Activated naive CD8-positive, alpha-beta T cell treated with anti-CD3 and anti-CD28 coated beads, Interleukin-2, amount 10 ng/mL, durations not matched to agents 7 days and 5 days (primary cell): ENCODE measurements at regions not wholly inside any gene's neighbourhood (a gene's known extent, or its start where the extent isn't known, plus 50 kb on each side); places are given as distances from the start of the nearest gene placed in this dataset.
A peak's percentile ranks its signal among the peaks of the same experiment; 100 is the strongest.

Source experiments
- ATAC-seq: fragments of 150-1000 bp; cut with Tn5 transposase; one replicate; pipeline ENCODE4 v1.10.0; 2021; ENCODE audit warnings: low read depth, moderate library complexity
- POLR2A ChIA-PET: fragments of 350-600 bp; sonication (Branson Sonifier 250); formaldehyde crosslinking; loops from one replicate; lab custom pipeline; 2021; ENCODE audit warnings: antibody characterized with exemption; lab: Charles Lee
- DNase-seq: peaks from one replicate; pipeline ENCODE4 v3.0.0; 2021
- H3K27ac Mint-ChIP-seq: one replicate; pipeline ENCODE4 v1.8.0; 2022; ENCODE audit warnings: mild to moderate bottlenecking, mixed read lengths
- H3K27me3 Mint-ChIP-seq: one replicate; pipeline ENCODE4 v1.8.0; 2022; ENCODE audit warnings: mild to moderate bottlenecking, moderate library complexity, mixed read lengths
- H3K36me3 Mint-ChIP-seq: one replicate; pipeline ENCODE4 v1.8.0; 2021; ENCODE audit warnings: mild to moderate bottlenecking, mixed read lengths
- H3K4me1 Mint-ChIP-seq: one replicate; pipeline ENCODE4 v1.8.0; 2021; ENCODE audit warnings: mixed read lengths
- H3K4me3 Mint-ChIP-seq: one replicate; pipeline ENCODE4 v1.8.0; 2022; ENCODE audit warnings: mild to moderate bottlenecking, moderate library complexity, mixed read lengths
- H3K9me3 Mint-ChIP-seq: one replicate; pipeline ENCODE4 v1.8.0; 2021; ENCODE audit warnings: mixed read lengths

GRCh38 chr15:24733659-24734058 is 58.1 kb downstream of the NPAP1 start:
- Mint-ChIP-seq H3K4me3 (no peak overlapping the region), H3K27ac (no peak overlapping the region), H3K36me3 (no peaks in the 10 kb centered on the region), H3K4me1 (no peaks in the 10 kb centered on the region), H3K9me3 (peaks cover 4% of the 10 kb centered on the region), H3K27me3 (no peaks in the 10 kb centered on the region)
- ATAC-seq (no peak), DNase-seq (no peak)
- POLR2A ChIA-PET: no interaction called here

- peaks cover 3% of the 10 kb centered on the region for H3K9me3 Mint-ChIP-seq
- H3K36me3 Mint-ChIP-seq: no peaks in the 10 kb centered on the region
- no peaks in the 10 kb centered on the region for H3K27me3 Mint-ChIP-seq
- H3K27ac Mint-ChIP-seq: no peak overlapping the region
- no peak for ATAC-seq
- no peak for DNase-seq
- POLR2A ChIA-PET: no interaction called here
- no peak overlapping the region for H3K4me3 Mint-ChIP-seq
- H3K4me1 Mint-ChIP-seq: no peaks in the 10 kb centered on the region
Measured at GRCh38 chr15:24734396-24734795, 58.8 kb downstream of the NPAP1 start.

GRCh38 chr15:24745290-24745689 is 69.7 kb downstream of the NPAP1 start:
- Mint-ChIP-seq H3K36me3 (no peaks in the 10 kb centered on the region), H3K4me1 (no peaks in the 10 kb centered on the region), H3K27ac (no peak overlapping the region), H3K27me3 (no peaks in the 10 kb centered on the region), H3K9me3 (peaks cover 16% of the 10 kb centered on the region), H3K4me3 (no peak overlapping the region)
- DNase-seq: no peak
- ATAC-seq: no peak
- POLR2A ChIA-PET: no interaction called here

- DNase-seq (no peak), ATAC-seq (no peak)
- Mint-ChIP-seq H3K36me3 (no peaks in the 10 kb centered on the region), H3K9me3 (peaks cover 16% of the 10 kb centered on the region), H3K27ac (no peak overlapping the region), H3K4me1 (no peaks in the 10 kb centered on the region), H3K4me3 (no peak overlapping the region), H3K27me3 (no peaks in the 10 kb centered on the region)
- POLR2A ChIA-PET: no interaction called here
Measured at GRCh38 chr15:24746094-24746493, 70.5 kb downstream of the NPAP1 start.

- H3K27me3 Mint-ChIP-seq: no peaks in the 10 kb centered on the region
- POLR2A ChIA-PET: no interaction called here
- H3K36me3 Mint-ChIP-seq: no peaks in the 10 kb centered on the region
- H3K4me1 Mint-ChIP-seq: no peaks in the 10 kb centered on the region
- DNase-seq (no peak), ATAC-seq (no peak)
- H3K27ac Mint-ChIP-seq: no peak overlapping the region
- H3K9me3 Mint-ChIP-seq: peaks cover 6% of the 10 kb centered on the region
- H3K4me3 Mint-ChIP-seq: no peak overlapping the region
Measured at GRCh38 chr15:24747376-24747775, 71.8 kb downstream of the NPAP1 start.

DNA sequence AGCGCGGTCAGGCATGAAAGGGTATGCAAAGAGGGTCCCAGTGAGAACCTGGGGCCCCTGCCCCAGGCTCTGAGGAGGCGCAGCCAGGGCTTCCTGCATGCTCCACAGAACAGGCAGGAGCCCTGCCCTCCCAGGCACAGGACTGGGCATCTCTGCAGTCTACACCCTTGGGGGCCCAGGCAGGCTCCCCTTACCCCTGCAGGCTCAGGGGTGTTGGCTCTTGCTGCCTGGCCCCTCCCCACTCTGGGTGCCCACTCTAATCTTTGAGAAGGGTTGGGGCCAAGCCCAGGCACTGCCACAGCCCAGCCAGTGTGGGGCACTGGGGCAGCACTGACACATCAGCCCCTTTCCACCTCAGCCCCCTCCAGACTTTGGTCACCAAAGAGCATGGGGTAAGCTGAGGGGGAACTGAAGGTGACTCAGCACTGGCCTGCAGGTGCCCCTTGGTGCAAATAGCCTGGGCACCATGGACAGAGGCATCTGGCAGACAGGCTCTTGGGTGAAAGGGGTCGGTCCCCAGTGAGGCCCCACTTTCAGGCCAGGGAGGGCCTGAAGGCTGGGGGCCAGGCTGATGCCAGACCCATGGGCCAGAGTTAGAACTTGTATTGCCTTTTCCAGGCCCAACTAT is 73.4 kb downstream of the NPAP1 start:
- Mint-ChIP-seq H3K36me3 (no peaks in the 10 kb centered on the region), H3K27me3 (no peaks in the 10 kb centered on the region), H3K4me3 (no peak overlapping the region), H3K4me1 (no peaks in the 10 kb centered on the region), H3K9me3 (peaks cover 6% of the 10 kb centered on the region), H3K27ac (no peak overlapping the region)
- ATAC-seq: no peak
- POLR2A ChIA-PET: no interaction called here
- DNase-seq: no peak

- Mint-ChIP-seq H3K4me3 (no peak overlapping the region), H3K27ac (no peak overlapping the region)
Measured at GRCh38 chr15:24752354-24752753, 76.8 kb downstream of the NPAP1 start.

GRCh38 chr15:24756101-24756500 is 80.5 kb downstream of the NPAP1 start:
- no peak for ATAC-seq
- H3K36me3 Mint-ChIP-seq: no peaks in the 10 kb centered on the region
- H3K27ac Mint-ChIP-seq: no peak overlapping the region
- no peaks in the 10 kb centered on the region for H3K4me1 Mint-ChIP-seq
- H3K4me3 Mint-ChIP-seq: no peak overlapping the region
- no peak for DNase-seq
- POLR2A ChIA-PET: no interaction called here
- no peaks in the 10 kb centered on the region for H3K27me3 Mint-ChIP-seq
- H3K9me3 Mint-ChIP-seq: peaks cover 9% of the 10 kb centered on the region

More at GRCh38 chr15:24752354-24752753, 76.8 kb downstream of the NPAP1 start:
- POLR2A ChIA-PET: no interaction called here
- Mint-ChIP-seq H3K36me3 (no peaks in the 10 kb centered on the region), H3K4me1 (no peaks in the 10 kb centered on the region), H3K9me3 (peaks cover 6% of the 10 kb centered on the region), H3K27me3 (no peaks in the 10 kb centered on the region)
- DNase-seq: no peak
- ATAC-seq: no peak

DNA sequence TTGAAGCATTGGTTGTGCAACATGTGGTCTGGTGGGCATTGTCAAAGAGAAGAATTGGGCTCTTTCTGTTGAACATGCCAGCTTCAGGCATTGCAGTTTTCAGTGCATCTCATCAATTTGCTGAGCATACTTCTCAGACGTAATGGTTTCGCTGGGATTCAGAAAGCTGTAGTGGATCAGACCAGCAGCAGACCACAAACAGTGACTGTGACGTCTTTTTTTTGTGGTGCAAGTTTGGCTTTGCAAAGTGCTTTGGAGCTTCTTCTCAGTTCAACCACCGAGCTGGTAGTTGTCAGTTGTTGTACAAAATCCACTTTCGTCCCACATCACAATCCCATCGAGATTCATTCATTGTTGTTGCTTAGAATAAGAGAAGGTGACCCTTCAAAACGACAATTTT is 84.5 kb downstream of the NPAP1 start:
- no peak for ATAC-seq
- Mint-ChIP-seq H3K27me3 (no peaks in the 10 kb centered on the region), H3K4me1 (peaks cover 1% of the 10 kb centered on the region), H3K36me3 (no peaks in the 10 kb centered on the region), H3K4me3 (no peak overlapping the region), H3K27ac (no peak overlapping the region), H3K9me3 (peaks cover 13% of the 10 kb centered on the region)
- POLR2A ChIA-PET: no interaction called here
- no peak for DNase-seq

GRCh38 chr15:24761704-24762302 is 86.2 kb downstream of the NPAP1 start:
- H3K4me3 Mint-ChIP-seq: no peak overlapping the region
- POLR2A ChIA-PET: no interaction called here
- peaks cover 12% of the 10 kb centered on the region for H3K9me3 Mint-ChIP-seq
- H3K27me3 Mint-ChIP-seq: no peaks in the 10 kb centered on the region
- no peak overlapping the region for H3K27ac Mint-ChIP-seq
- H3K36me3 Mint-ChIP-seq: no peaks in the 10 kb centered on the region
- DNase-seq (no peak), ATAC-seq (no peak)
- peaks cover 1% of the 10 kb centered on the region for H3K4me1 Mint-ChIP-seq

- no peaks in the 10 kb centered on the region for H3K27me3 Mint-ChIP-seq
- DNase-seq (no peak), ATAC-seq (no peak)
- POLR2A ChIA-PET: no interaction called here
- H3K27ac Mint-ChIP-seq: no peak overlapping the region
- peaks cover 1% of the 10 kb centered on the region for H3K4me1 Mint-ChIP-seq
- no peaks in the 10 kb centered on the region for H3K36me3 Mint-ChIP-seq
- H3K4me3 Mint-ChIP-seq: no peak overlapping the region
- peaks cover 9% of the 10 kb centered on the region for H3K9me3 Mint-ChIP-seq
Measured at GRCh38 chr15:24763891-24764290, 88.3 kb downstream of the NPAP1 start.

- Mint-ChIP-seq H3K4me3 (no peak overlapping the region), H3K36me3 (no peaks in the 10 kb centered on the region), H3K4me1 (peaks cover 1% of the 10 kb centered on the region), H3K27ac (no peak overlapping the region), H3K27me3 (no peaks in the 10 kb centered on the region), H3K9me3 (peaks cover 8% of the 10 kb centered on the region)
- POLR2A ChIA-PET: no interaction called here
- ATAC-seq (no peak), DNase-seq (no peak)
Measured at GRCh38 chr15:24764375-24765171, 89.0 kb downstream of the NPAP1 start.

DNA sequence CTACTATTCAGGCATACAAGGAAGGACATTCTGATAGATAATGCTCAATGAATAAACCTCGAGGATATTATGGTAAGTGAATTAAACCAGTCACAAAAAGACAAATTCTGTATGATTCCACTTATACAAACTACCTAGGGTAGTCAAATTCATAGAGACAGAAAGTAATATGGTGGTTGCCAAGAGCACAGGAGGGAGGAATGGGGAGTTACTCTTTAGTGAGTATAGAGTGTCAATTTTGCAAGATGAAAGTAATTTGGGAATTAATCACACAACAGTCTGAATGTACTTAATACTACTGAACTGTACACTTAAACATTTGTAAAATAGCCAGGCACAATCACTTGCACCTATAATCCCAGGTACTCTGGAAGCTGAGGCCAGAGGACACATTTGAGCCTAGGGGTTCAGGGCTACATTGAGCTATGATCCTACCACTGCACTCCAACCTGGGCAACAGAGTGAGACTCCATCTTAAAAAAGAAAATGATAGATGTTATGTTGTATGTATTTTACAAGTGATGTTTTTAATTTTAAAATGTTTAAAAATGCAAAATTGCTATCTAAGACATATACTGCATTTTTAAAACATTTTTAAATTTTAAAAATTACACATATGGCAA is 91.0 kb downstream of the NPAP1 start:
- no peaks in the 10 kb centered on the region for H3K36me3 Mint-ChIP-seq
- no peak overlapping the region for H3K27ac Mint-ChIP-seq
- H3K4me1 Mint-ChIP-seq: peaks cover 1% of the 10 kb centered on the region
- peak; percentile 42 for ATAC-seq
- no peak for DNase-seq
- H3K4me3 Mint-ChIP-seq: no peak overlapping the region
- H3K27me3 Mint-ChIP-seq: no peaks in the 10 kb centered on the region
- H3K9me3 Mint-ChIP-seq: peaks cover 5% of the 10 kb centered on the region
- POLR2A ChIA-PET: no interaction called here
